ENCODE measurements at regions not wholly inside any gene's neighbourhood (a gene's known extent, or its start where the extent isn't known, plus 50 kb on each side); places are given as distances from the start of the nearest gene placed in this dataset.

- no TSS peak for BruUV-seq (replicated peaks)
- Histone ChIP-seq H3K27me3 (replicated peaks; ENCODE audit: control insufficient read depth, insufficient read depth, low read length) (no peaks in the 10 kb centered on the region), H3K36me3 (ENCODE audit: control insufficient read depth, insufficient read depth, low read length) (no peaks in the 10 kb centered on the region), H3K4me1 (no peaks in the 10 kb centered on the region), H3K9me3 (no peaks in the 10 kb centered on the region), H3K4me3 (ENCODE audit: low read depth, low read length) (no peak overlapping the region)
- H3K27me3 Mint-ChIP-seq (ENCODE audit: insufficient read depth, unreplicated experiment), result no peaks in the 10 kb centered on the region
- CTCF ChIA-PET, result interaction anchor here (1.0 kb wide), 1 partner anchor 179 kb away, joined by 4 read pairs; no protein-coding TSS in a partner anchor
- H3K4me1 Mint-ChIP-seq (ENCODE audit: low read depth, unreplicated experiment), result no peaks in the 10 kb centered on the region
- H3K36me3 Mint-ChIP-seq (ENCODE audit: insufficient read depth, unreplicated experiment), result no peaks in the 10 kb centered on the region
- no peaks in the 10 kb centered on the region for H3K9me3 Mint-ChIP-seq (ENCODE audit: unreplicated experiment)
- intact Hi-C loops (cut with micrococcal nuclease; ENCODE audit: unreplicated experiment), result no loop called here
- no peak overlapping the region for H3K4me3 Mint-ChIP-seq (ENCODE audit: unreplicated experiment)
- TF ChIP-seq CTCF (IDR thresholded peaks at IDR 0.05; ENCODE audit: insufficient read depth in 1 of 2, low read depth in 1 of 2, low read length in 1 of 2, severe bottlenecking in 1 of 2, unreplicated experiment in 1 of 2), result no peak
- POLR2A ChIA-PET, result no interaction called here
- no peak overlapping the region for H3K27ac Mint-ChIP-seq (ENCODE audit: unreplicated experiment)
- peak in 1 of 2 experiments; percentile 7 for DNase-seq
These were observed 100.8 kb downstream of the IRF8 start for GRCh38 chr16:85999778-86000177.

GRCh38 chr16:86002178-86002900 lies 103.4 kb downstream of the IRF8 start:
- H3K4me1 Mint-ChIP-seq (ENCODE audit: low read depth, unreplicated experiment), result no peaks in the 10 kb centered on the region
- no TSS peak for BruUV-seq (replicated peaks)
- DNase-seq, result peak in 1 of 2 experiments; percentile 3
- Histone ChIP-seq H3K4me1 (no peaks in the 10 kb centered on the region), H3K4me3 (ENCODE audit: low read depth, low read length) (no peak overlapping the region), H3K27me3 (replicated peaks; ENCODE audit: control insufficient read depth, insufficient read depth, low read length) (no peaks in the 10 kb centered on the region), H3K36me3 (ENCODE audit: control insufficient read depth, insufficient read depth, low read length) (no peaks in the 10 kb centered on the region), H3K9me3 (peaks cover 10% of the 10 kb centered on the region; the same call in 1 of the 2 replicates)
- no peaks in the 10 kb centered on the region for H3K36me3 Mint-ChIP-seq (ENCODE audit: insufficient read depth, unreplicated experiment)
- intact Hi-C loops (cut with micrococcal nuclease; ENCODE audit: unreplicated experiment), result no loop called here
- ChIA-PET CTCF (interaction anchor here (1.1 kb wide), 1 partner anchor 183 kb away, joined by 4 read pairs; no protein-coding TSS in a partner anchor), POLR2A (no interaction called here)
- no peak for TF ChIP-seq CTCF (IDR thresholded peaks at IDR 0.05; ENCODE audit: insufficient read depth in 1 of 2, low read depth in 1 of 2, low read length in 1 of 2, severe bottlenecking in 1 of 2, unreplicated experiment in 1 of 2)
- H3K4me3 Mint-ChIP-seq (ENCODE audit: unreplicated experiment), result no peak overlapping the region
- no peaks in the 10 kb centered on the region for H3K27me3 Mint-ChIP-seq (ENCODE audit: insufficient read depth, unreplicated experiment)
- H3K9me3 Mint-ChIP-seq (ENCODE audit: unreplicated experiment), result no peaks in the 10 kb centered on the region
- no peak overlapping the region for H3K27ac Mint-ChIP-seq (ENCODE audit: unreplicated experiment)

- BruUV-seq (replicated peaks), result no TSS peak
- H3K27me3 ChIP-seq (replicated peaks; ENCODE audit: control insufficient read depth, insufficient read depth, low read length), result no peaks in the 10 kb centered on the region
- ChIA-PET POLR2A (no interaction called here), CTCF (interaction anchor here (1.2 kb wide), 1 partner anchor 188 kb away, joined by 5 read pairs; no protein-coding TSS in a partner anchor)
- intact Hi-C loops (cut with micrococcal nuclease; ENCODE audit: unreplicated experiment), result no loop called here
- H3K4me3 Mint-ChIP-seq (ENCODE audit: unreplicated experiment), result no peak overlapping the region
- H3K36me3 Mint-ChIP-seq (ENCODE audit: insufficient read depth, unreplicated experiment), result no peaks in the 10 kb centered on the region
- H3K27ac Mint-ChIP-seq (ENCODE audit: unreplicated experiment), result no peak overlapping the region
- no peaks in the 10 kb centered on the region for H3K36me3 ChIP-seq (ENCODE audit: control insufficient read depth, insufficient read depth, low read length)
- H3K9me3 ChIP-seq, result peaks cover 10% of the 10 kb centered on the region; the same call in 1 of the 2 replicates
- H3K27me3 Mint-ChIP-seq (ENCODE audit: insufficient read depth, unreplicated experiment), result peaks cover 12% of the 10 kb centered on the region
- TF ChIP-seq CTCF (IDR thresholded peaks at IDR 0.05; ENCODE audit: insufficient read depth in 1 of 2, low read depth in 1 of 2, low read length in 1 of 2, severe bottlenecking in 1 of 2, unreplicated experiment in 1 of 2), result no peak
- H3K4me1 ChIP-seq, result no peaks in the 10 kb centered on the region
- H3K4me1 Mint-ChIP-seq (ENCODE audit: low read depth, unreplicated experiment), result no peaks in the 10 kb centered on the region
- no peak for DNase-seq
- H3K9me3 Mint-ChIP-seq (ENCODE audit: unreplicated experiment), result no peaks in the 10 kb centered on the region
- H3K4me3 ChIP-seq (ENCODE audit: low read depth, low read length), result no peak overlapping the region
These were observed 108.6 kb downstream of the IRF8 start for GRCh38 chr16:86007524-86007923.
